H9 (cell line): ENCODE measurements at regions not wholly inside any gene's neighbourhood (a gene's known extent, or its start where the extent isn't known, plus 50 kb on each side); places are given as distances from the start of the nearest gene placed in this dataset.

ENCODE experiments used
- DNase-seq: peaks from one replicate; pipeline ENCODE4 v3.0.0-alpha.2; 2017
- H2AFZ ChIP-seq: one replicate; pipeline ENCODE4 v1.6.1; 2013; ENCODE audit warnings: mild to moderate bottlenecking, low read length, control low read depth, moderate library complexity
- H2AK5ac ChIP-seq: 2 replicates; pipeline ENCODE4 v1.6.1; 2013; ENCODE audit warnings: low read length, control low read depth, mixed read lengths; ENCODE audit not compliant: insufficient read length
- H2BK120ac ChIP-seq: one replicate; pipeline ENCODE4 v1.6.1; 2013; ENCODE audit warnings: low read depth, mild to moderate bottlenecking, low read length, control low read depth, inconsistent platforms; ENCODE audit not compliant: poor library complexity, severe bottlenecking
- H2BK12ac ChIP-seq: 2 replicates; pipeline ENCODE4 v1.6.1; 2013; ENCODE audit warnings: low read length, control low read depth, mixed read lengths, low read depth; ENCODE audit not compliant: insufficient read length
- H2BK15ac ChIP-seq: 2 replicates; pipeline ENCODE4 v1.6.1; 2013; ENCODE audit warnings: low read depth, low read length, control low read depth
- H2BK20ac ChIP-seq: one replicate; pipeline ENCODE4 v1.6.1; 2013; ENCODE audit warnings: low read depth, mild to moderate bottlenecking, low read length, control low read depth, inconsistent platforms; ENCODE audit not compliant: poor library complexity, severe bottlenecking
- H2BK5ac ChIP-seq: 2 replicates; pipeline ENCODE4 v1.6.1; 2013; ENCODE audit warnings: low read length, control low read depth, mixed read lengths; ENCODE audit not compliant: insufficient read length
- H3K14ac ChIP-seq: 2 replicates; pipeline ENCODE4 v1.6.1; 2013; ENCODE audit warnings: low read length, control low read depth; ENCODE audit not compliant: insufficient read depth
- H3K18ac ChIP-seq: 2 replicates; pipeline ENCODE4 v1.6.1; 2013; ENCODE audit warnings: low read depth, mild to moderate bottlenecking, mixed read lengths, low read length, control low read depth; ENCODE audit not compliant: insufficient read length
- H3K23ac ChIP-seq: 2 replicates; pipeline ENCODE4 v1.6.1; 2013; ENCODE audit warnings: low read length, control low read depth, mixed read lengths, low read depth; ENCODE audit not compliant: insufficient read length
- H3K23me2 ChIP-seq: 2 replicates; pipeline ENCODE4 v1.6.1; 2013; ENCODE audit warnings: low read depth, mild to moderate bottlenecking, mixed read lengths, low read length, control low read depth; ENCODE audit not compliant: insufficient read length, poor library complexity, severe bottlenecking
- H3K27ac ChIP-seq: 2 replicates; pipeline ENCODE4 v1.5.1; 2013; ENCODE audit warnings: low read length, control low read depth, mixed read lengths, low read depth; ENCODE audit not compliant: insufficient read length
- H3K27me3 ChIP-seq: 2 replicates; pipeline ENCODE4 v1.6.1; 2013; ENCODE audit warnings: low read length, control low read depth, inconsistent platforms; ENCODE audit not compliant: insufficient read depth
- H3K4ac ChIP-seq: 2 replicates; pipeline ENCODE4 v1.6.1; 2013; ENCODE audit warnings: low read depth, mild to moderate bottlenecking, control low read depth, inconsistent platforms, low read length, moderate library complexity
- H3K4me1 ChIP-seq: 2 replicates; pipeline ENCODE4 v1.6.1; 2013; ENCODE audit warnings: low read length, control low read depth, inconsistent platforms; ENCODE audit not compliant: insufficient read depth
- H3K4me2 ChIP-seq: 2 replicates; pipeline ENCODE4 v1.6.1; 2013; ENCODE audit warnings: low read length, control low read depth, mixed read lengths; ENCODE audit not compliant: insufficient read length, insufficient read depth
- H3K56ac ChIP-seq: 2 replicates; pipeline ENCODE4 v1.6.1; 2013; ENCODE audit warnings: low read depth, mild to moderate bottlenecking, mixed read lengths, low read length, control low read depth; ENCODE audit not compliant: insufficient read length
- H3K79me1 ChIP-seq: 2 replicates; pipeline ENCODE4 v1.6.1; 2013; ENCODE audit warnings: low read depth, mild to moderate bottlenecking, moderate library complexity, low read length, control low read depth, inconsistent platforms; ENCODE audit not compliant: insufficient read depth, poor library complexity, severe bottlenecking
- H3K79me2 ChIP-seq: 2 replicates; pipeline ENCODE4 v1.6.1; 2013; ENCODE audit warnings: low read length, control low read depth, inconsistent platforms; ENCODE audit not compliant: insufficient read depth
- H3K9ac ChIP-seq: 2 replicates; pipeline ENCODE4 v1.6.1; 2013; ENCODE audit warnings: low read length, control low read depth, mixed read lengths; ENCODE audit not compliant: insufficient read length; ENCODE audit errors: extremely low read depth
- H3K9me3 ChIP-seq: one replicate; pipeline ENCODE4 v1.6.1; 2013; ENCODE audit warnings: low read depth, low read length, inconsistent platforms; ENCODE audit not compliant: control insufficient read depth
- H3T11ph ChIP-seq: one replicate; pipeline ENCODE4 v1.6.1; 2013; ENCODE audit warnings: mild to moderate bottlenecking, low read length, control low read depth, inconsistent platforms
- H4K20me1 ChIP-seq: one replicate; pipeline ENCODE4 v1.6.1; 2013; ENCODE audit not compliant: control insufficient read depth, insufficient read length, insufficient read depth
- H4K5ac ChIP-seq: 2 replicates; pipeline ENCODE4 v1.6.1; 2013; ENCODE audit warnings: low read depth, mild to moderate bottlenecking, mixed read lengths, low read length, control low read depth; ENCODE audit not compliant: insufficient read length
- H4K8ac ChIP-seq: replicated peaks from 2 replicates; pipeline ENCODE4 v1.6.1; 2013; ENCODE audit warnings: low read length, control low read depth, mixed read lengths, low read depth; ENCODE audit not compliant: insufficient read length
- H4K91ac ChIP-seq: 2 replicates; pipeline ENCODE4 v1.6.1; 2013; ENCODE audit warnings: low read depth, mild to moderate bottlenecking, moderate library complexity, mixed read lengths, low read length, control low read depth; ENCODE audit not compliant: insufficient read length
- H3K27ac Mint-ChIP-seq, 3 experiments: 2 replicates in 2 of 3; 3 replicates in 1 of 3; pipeline ENCODE4 v1.8.0; 2020 to 2021; ENCODE audit warnings: mixed read lengths in 3 of 3, mild to moderate bottlenecking in 1 of 3, moderate library complexity in 1 of 3
- H3K27me3 Mint-ChIP-seq: 2 replicates; pipeline ENCODE4 v1.8.0; 2021; ENCODE audit warnings: low read depth, mild to moderate bottlenecking, moderate library complexity, mixed read lengths
- H3K36me3 Mint-ChIP-seq, 3 experiments: 2 replicates in 2 of 3; 3 replicates in 1 of 3; pipeline ENCODE4 v1.8.0; 2020 to 2021; ENCODE audit warnings: low read depth in 3 of 3, mixed read lengths in 3 of 3; ENCODE audit not compliant: insufficient read depth in 1 of 3
- H3K4me1 Mint-ChIP-seq, 2 experiments: 2 replicates each; pipeline ENCODE4 v1.8.0; 2020; ENCODE audit warnings: mixed read lengths in 2 of 2
- H3K4me3 Mint-ChIP-seq, 2 experiments: 2 replicates in 1 of 2; 3 replicates in 1 of 2; pipeline ENCODE4 v1.8.0; 2020 to 2021; ENCODE audit warnings: mild to moderate bottlenecking in 2 of 2, mixed read lengths in 2 of 2, moderate library complexity in 1 of 2
- H3K9me3 Mint-ChIP-seq, 2 experiments: 2 replicates in 1 of 2; 3 replicates in 1 of 2; pipeline ENCODE4 v1.8.0; 2020; ENCODE audit warnings: mild to moderate bottlenecking in 2 of 2, mixed read lengths in 2 of 2, moderate library complexity in 1 of 2
- WGBS: extraction: QIAGEN DNeasy Blood & Tissue Kit; methylation state at CpG from one replicate; pipeline ENCODE4 v1.1.7; 2013; ENCODE audit warnings: missing lambda C conversion rate, low lambda C conversion rate, mixed read lengths; ENCODE audit not compliant: insufficient read length; ENCODE audit errors: extremely low coverage; 5-methylcytosine and 5-hydroxymethylcytosine counted together
- TF ChIP-seq, protein P1 (sequence below): fragments of 200-600 bp; sonication (generic); conservative IDR thresholded peaks from 3 replicates; pipeline ENCODE4 v1.8.0; 2021; ENCODE audit warnings: antibody characterized with exemption, mild to moderate bottlenecking

DNA sequence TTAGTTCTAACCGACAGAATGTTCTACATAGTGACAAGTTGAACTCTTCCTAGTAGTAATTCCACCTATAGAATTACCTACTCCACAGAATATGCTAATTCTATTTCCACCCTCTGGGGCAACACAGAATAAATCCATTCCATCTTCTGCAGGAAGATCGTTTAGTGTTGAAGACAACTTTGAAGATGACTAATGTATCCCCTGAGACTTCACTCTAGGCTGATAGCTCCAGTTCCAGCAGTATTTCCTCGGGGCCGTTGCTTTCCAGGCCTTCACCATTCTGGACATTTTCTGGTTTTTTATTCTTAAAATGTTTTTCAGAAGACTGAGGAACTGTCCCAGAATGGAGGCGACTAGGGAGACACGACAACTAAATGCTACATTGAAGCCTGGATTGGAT lies 61.0 kb upstream of the CSF1 start:
- H3K27me3 Mint-ChIP-seq, result no peaks in the 10 kb centered on the region
- no peak for DNase-seq
- H3K23ac ChIP-seq, result no peak overlapping the region
- H2AFZ ChIP-seq, result no peak overlapping the region
- TF ChIP-seq, protein P1, sequence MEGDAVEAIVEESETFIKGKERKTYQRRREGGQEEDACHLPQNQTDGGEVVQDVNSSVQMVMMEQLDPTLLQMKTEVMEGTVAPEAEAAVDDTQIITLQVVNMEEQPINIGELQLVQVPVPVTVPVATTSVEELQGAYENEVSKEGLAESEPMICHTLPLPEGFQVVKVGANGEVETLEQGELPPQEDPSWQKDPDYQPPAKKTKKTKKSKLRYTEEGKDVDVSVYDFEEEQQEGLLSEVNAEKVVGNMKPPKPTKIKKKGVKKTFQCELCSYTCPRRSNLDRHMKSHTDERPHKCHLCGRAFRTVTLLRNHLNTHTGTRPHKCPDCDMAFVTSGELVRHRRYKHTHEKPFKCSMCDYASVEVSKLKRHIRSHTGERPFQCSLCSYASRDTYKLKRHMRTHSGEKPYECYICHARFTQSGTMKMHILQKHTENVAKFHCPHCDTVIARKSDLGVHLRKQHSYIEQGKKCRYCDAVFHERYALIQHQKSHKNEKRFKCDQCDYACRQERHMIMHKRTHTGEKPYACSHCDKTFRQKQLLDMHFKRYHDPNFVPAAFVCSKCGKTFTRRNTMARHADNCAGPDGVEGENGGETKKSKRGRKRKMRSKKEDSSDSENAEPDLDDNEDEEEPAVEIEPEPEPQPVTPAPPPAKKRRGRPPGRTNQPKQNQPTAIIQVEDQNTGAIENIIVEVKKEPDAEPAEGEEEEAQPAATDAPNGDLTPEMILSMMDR, result no peak
- H3K4me1 Mint-ChIP-seq, result peaks cover 2 to 4% of the 10 kb centered on the region in 2 experiments; a peak in 1 of 4 replicates
- no peak overlapping the region for H2BK12ac ChIP-seq
- no peak overlapping the region for H3K56ac ChIP-seq
- no peaks in the 10 kb centered on the region for H3K27me3 ChIP-seq
- H2AK5ac ChIP-seq, result no peak overlapping the region
- WGBS, result no CpG with 5 or more reads among the region's 6 CpGs
- H3K79me2 ChIP-seq, result no peaks in the 10 kb centered on the region
- no peaks in the 10 kb centered on the region for H3K9me3 ChIP-seq
- H3T11ph ChIP-seq, result no peak overlapping the region
- H3K14ac ChIP-seq, result no peak overlapping the region
- no peak overlapping the region for H2BK20ac ChIP-seq
- no peak overlapping the region for H4K5ac ChIP-seq
- H3K4me2 ChIP-seq, result no peak overlapping the region
- H3K4ac ChIP-seq, result no peak overlapping the region
- no peak overlapping the region for H3K18ac ChIP-seq
- no peak overlapping the region for H3K9ac ChIP-seq
- H3K27ac ChIP-seq, result no peak overlapping the region
- H2BK5ac ChIP-seq, result no peak overlapping the region
- H3K23me2 ChIP-seq, result no peaks in the 10 kb centered on the region
- no peak overlapping the region for H2BK15ac ChIP-seq
- no peaks in the 10 kb centered on the region for H3K79me1 ChIP-seq
- no peak overlapping the region for H3K4me3 Mint-ChIP-seq
- no peaks in the 10 kb centered on the region for H4K20me1 ChIP-seq
- no peak overlapping the region; a peak in 1 of 7 replicates for H3K27ac Mint-ChIP-seq
- no peaks in the 10 kb centered on the region for H3K4me1 ChIP-seq
- H3K36me3 Mint-ChIP-seq, result peaks cover 0 to 4% (median 0%) of the 10 kb centered on the region in 3 experiments; a peak in 3 of 7 replicates
- no peak overlapping the region for H4K91ac ChIP-seq
- no peak overlapping the region for H4K8ac ChIP-seq
- peaks cover 0 to 4% of the 10 kb centered on the region in 2 experiments; a peak in 1 of 5 replicates for H3K9me3 Mint-ChIP-seq
- no peak overlapping the region for H2BK120ac ChIP-seq
